Stomach (tissue), 8 donors: ENCODE measurements at regions not wholly inside any gene's neighbourhood (a gene's known extent, or its start where the extent isn't known, plus 50 kb on each side); places are given as distances from the start of the nearest gene placed in this dataset.

Experiments used
- DNase-seq, 2 donors: peaks; one replicate each; pipeline versions ENCODE4 v3.0.0 to v3.0.0-alpha.2; 2013 to 2019
- H3K27ac ChIP-seq, 5 donors: fragments of 200-600 bp in 4 of 5; sonication (generic) in 4 of 5; one replicate each; pipeline ENCODE4 v1.5.1; 2013 to 2019; ENCODE audit warnings: mild to moderate bottlenecking in 1 of 5, moderate library complexity in 1 of 5
- H3K27me3 ChIP-seq, 3 donors: fragments of 200-600 bp; sonication (generic); one replicate each; pipeline ENCODE4 v1.5.1; 2017 to 2019; ENCODE audit warnings: mixed run types in 1 of 3
- H3K36me3 ChIP-seq, 4 donors: fragments of 200-600 bp; sonication (generic); 1 replicate in 3 of 4; 2 replicates in 1 of 4; pipeline ENCODE4 v1.5.1; 2016 to 2019
- H3K4me1 ChIP-seq, 4 donors: fragments of 200-600 bp; sonication (generic); one replicate each; pipeline ENCODE4 v1.5.1; 2016 to 2019
- H3K4me3 ChIP-seq, 4 donors: fragments of 200-600 bp; sonication (generic) in 3 of 4; one replicate each; pipeline ENCODE4 v1.5.1; 2016 to 2019; ENCODE audit warnings: mild to moderate bottlenecking in 1 of 4
- H3K9me3 ChIP-seq, 4 donors: fragments of 200-600 bp; sonication (generic); one replicate each; pipeline ENCODE4 v1.5.1; 2016 to 2019
- CTCF ChIP-seq, 7 experiments: fragments of 450-650 bp in 4 of 7; fragments of 200-600 bp in 3 of 7; sonication (generic) in 3 of 7; IDR thresholded peaks; one replicate each; pipeline ENCODE4 v1.5.1; 2016 to 2019; ENCODE audit warnings: antibody characterized with exemption in 7 of 7, control low read depth in 2 of 7, mild to moderate bottlenecking in 1 of 7
- EP300 ChIP-seq: sonication (generic); formaldehyde crosslinking; IDR thresholded peaks from one replicate; pipeline ENCODE4 v1.6.1; 2017; ENCODE audit warnings: antibody characterized with exemption
- POLR2A ChIP-seq, 4 donors: fragments of 450-650 bp; IDR thresholded peaks; one replicate each; pipeline ENCODE4 v1.6.1; 2016; ENCODE audit warnings: antibody characterized with exemption in 4 of 4, control low read depth in 2 of 4, mild to moderate bottlenecking in 1 of 4, moderate library complexity in 1 of 4
- POLR2AphosphoS5 ChIP-seq, 3 donors: sonication (generic); formaldehyde crosslinking; IDR thresholded peaks; one replicate each; pipeline ENCODE4 v1.6.1; 2016; ENCODE audit warnings: antibody characterized with exemption in 3 of 3
- WGBS, 5 donors: extraction: QIAGEN DNeasy Blood & Tissue Kit in 3 of 5; methylation state at CpG; one replicate each; pipeline versions ENCODE4 v1.1.5 to v1.1.7; 2013 to 2018; 5-methylcytosine and 5-hydroxymethylcytosine counted together
- intact Hi-C: fragments of 100-400 bp; cut with DNase I; formaldehyde crosslinking; loops from one replicate; pipeline ENCODE4 v1.15.1; 2023; ENCODE audit warnings: low total_unique reads
- donor health status: healthy with polysubstance abuse.
- donor health status: Bipolar disorder and iron deficiency.
- donor health status: healthy.

DNA sequence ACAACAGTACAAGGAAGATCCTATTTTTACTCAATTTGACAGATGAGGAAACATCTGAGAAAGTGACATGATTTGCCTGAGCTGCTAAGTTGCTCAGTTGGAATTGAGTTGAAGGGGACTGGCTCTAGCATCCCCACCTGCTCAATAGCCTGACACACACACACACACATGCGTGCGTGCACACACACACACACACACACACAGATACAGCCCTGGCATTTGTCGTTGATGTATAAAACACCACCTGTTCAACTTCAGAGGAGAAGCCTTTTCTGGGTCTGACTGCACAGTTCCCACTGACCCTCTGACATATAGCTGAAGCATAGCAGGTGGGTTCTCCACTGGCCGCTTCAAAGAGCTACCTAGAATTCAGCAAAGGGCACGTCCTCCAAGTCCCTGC, 1045.9 kb downstream of the VRK1 start:
- no peak for TF ChIP-seq POLR2A (IDR thresholded peaks at IDR 0.05)
- no peak for TF ChIP-seq CTCF (IDR thresholded peaks at IDR 0.05)
- TF ChIP-seq POLR2AphosphoS5 (IDR thresholded peaks at IDR 0.05), result no peak
- TF ChIP-seq EP300, result no peak

GRCh38 chr14:97844042-97844441, 1046.9 kb downstream of the VRK1 start:
- DNase-seq, result no peak
- Histone ChIP-seq H3K27me3 (peaks cover 0 to 14% (median 3%) of the 10 kb centered on the region in 3 donors), H3K27ac (no peak overlapping the region), H3K4me3 (no peak overlapping the region), H3K4me1 (no peaks in the 10 kb centered on the region), H3K36me3 (no peaks in the 10 kb centered on the region), H3K9me3 (no peaks in the 10 kb centered on the region)
- WGBS, 5 donors, result 72 to 80% (median 74%) methylated on average over 2 of the region's 2 CpGs
- intact Hi-C loops, result no loop called here
- TF ChIP-seq EP300, result no peak
- no peak for TF ChIP-seq POLR2AphosphoS5 (IDR thresholded peaks at IDR 0.05)
- TF ChIP-seq POLR2A (IDR thresholded peaks at IDR 0.05), result no peak
- no peak for TF ChIP-seq CTCF (IDR thresholded peaks at IDR 0.05)

More for the DNA sequence above, 1045.9 kb downstream of the VRK1 start:
- Histone ChIP-seq H3K27me3 (peaks cover 0 to 14% (median 0%) of the 10 kb centered on the region in 3 donors), H3K27ac (no peak overlapping the region), H3K4me3 (no peak overlapping the region), H3K4me1 (no peaks in the 10 kb centered on the region), H3K36me3 (no peaks in the 10 kb centered on the region), H3K9me3 (no peaks in the 10 kb centered on the region)
- intact Hi-C loops, result no loop called here
- 53 to 80% (median 68%) methylated on average over 3 to 5 of the region's 5 CpGs for WGBS, 5 donors
- no peak for DNase-seq

GRCh38 chr14:97846156-97846555, 1049.0 kb downstream of the VRK1 start:
- peaks cover 0 to 6% (median 3%) of the 10 kb centered on the region in 3 donors for H3K27me3 ChIP-seq
- no peak overlapping the region for H3K4me3 ChIP-seq
- no peaks in the 10 kb centered on the region for H3K4me1 ChIP-seq
- intact Hi-C loops, result no loop called here
- peak in 1 of 4 donors; percentile 72 for TF ChIP-seq POLR2A (IDR thresholded peaks at IDR 0.05)
- no peak for TF ChIP-seq EP300
- no peak overlapping the region for H3K27ac ChIP-seq
- H3K9me3 ChIP-seq, result no peaks in the 10 kb centered on the region
- no peaks in the 10 kb centered on the region for H3K36me3 ChIP-seq
- 68 to 96% (median 88%) methylated on average over 1 of the region's 1 CpG for WGBS, 5 donors
- DNase-seq, result no peak

GRCh38 chr14:97848317-97848980, 1051.3 kb downstream of the VRK1 start:
- no peak for TF ChIP-seq EP300
- no peak for TF ChIP-seq POLR2A (IDR thresholded peaks at IDR 0.05)
- no peak for TF ChIP-seq CTCF (IDR thresholded peaks at IDR 0.05)
- no peak for TF ChIP-seq POLR2AphosphoS5 (IDR thresholded peaks at IDR 0.05)
- H3K9me3 ChIP-seq, result no peaks in the 10 kb centered on the region
- H3K27me3 ChIP-seq, result peaks cover 0 to 6% (median 3%) of the 10 kb centered on the region in 3 donors
- no peak overlapping the region for H3K4me3 ChIP-seq
- no peaks in the 10 kb centered on the region for H3K36me3 ChIP-seq
- no peaks in the 10 kb centered on the region for H3K4me1 ChIP-seq
- DNase-seq, result no peak
- intact Hi-C loops, result no loop called here
- 42 to 55% (median 49%) methylated on average over 13 of the region's 13 CpGs for WGBS, 5 donors
- no peak overlapping the region for H3K27ac ChIP-seq

- no peak overlapping the region for H3K4me3 ChIP-seq
- DNase-seq, result no peak
- no peaks in the 10 kb centered on the region for H3K4me1 ChIP-seq
- no peaks in the 10 kb centered on the region for H3K36me3 ChIP-seq
- 54 to 65% (median 62%) methylated on average over 2 of the region's 2 CpGs for WGBS, 5 donors
- no peak for TF ChIP-seq EP300
- no peak for TF ChIP-seq CTCF (IDR thresholded peaks at IDR 0.05)
- TF ChIP-seq POLR2AphosphoS5 (IDR thresholded peaks at IDR 0.05), result no peak
- TF ChIP-seq POLR2A (IDR thresholded peaks at IDR 0.05), result no peak
- peaks cover 0 to 5% (median 3%) of the 10 kb centered on the region in 3 donors for H3K27me3 ChIP-seq
- intact Hi-C loops, result no loop called here
- no peak overlapping the region for H3K27ac ChIP-seq
- H3K9me3 ChIP-seq, result no peaks in the 10 kb centered on the region
Measured at GRCh38 chr14:97850466-97850865, 1053.3 kb downstream of the VRK1 start.
